ENCODE measurements at regions not wholly inside any gene's neighbourhood (a gene's known extent, or its start where the extent isn't known, plus 50 kb on each side); places are given as distances from the start of the nearest gene placed in this dataset.

DNA sequence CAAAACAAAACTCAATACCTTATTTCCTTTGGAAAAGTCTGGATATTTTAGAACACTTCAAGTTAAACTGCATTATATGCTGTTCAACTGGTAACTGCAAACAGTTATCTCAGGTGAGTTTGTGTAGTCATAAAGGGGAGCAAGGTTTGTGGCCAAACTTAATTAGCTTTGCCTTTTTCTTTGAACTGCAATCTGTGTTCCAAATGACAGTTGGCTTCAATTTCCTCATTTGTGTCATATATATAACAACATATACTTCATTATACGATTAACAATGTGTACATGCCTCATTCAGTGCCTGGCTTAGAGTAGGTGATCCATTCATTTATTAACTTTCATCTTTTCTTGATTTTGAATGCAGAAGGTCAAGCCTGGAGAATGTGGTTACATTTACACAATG lies 55.8 kb downstream of the KCNE4 start:
- no peak for ATAC-seq
- in situ Hi-C loops (cut with HindIII; ENCODE audit: extremely low pct_ligation_motif_present, low pct_unique_long_range_greater_than_20kb), result no loop called here
- no peaks in the 10 kb centered on the region for H3K4me1 ChIP-seq (ENCODE audit: insufficient read depth, low read length)
- intact Hi-C loops (cut with micrococcal nuclease; ENCODE audit: unreplicated experiment), result no loop called here
- H3K9me3 ChIP-seq (ENCODE audit: low read length), result no peaks in the 10 kb centered on the region
- no peak overlapping the region for H3K4me3 ChIP-seq (replicated peaks in 1 of 3; ENCODE audit: insufficient read depth in 1 of 3, low read depth in 2 of 3, low read length in 3 of 3)
- CTCF ChIA-PET (ENCODE audit: low intra/inter-chr PET ratio, low total read pairs), result no interaction called here
- no peak overlapping the region for H3K4me2 ChIP-seq (ENCODE audit: low read depth, low read length)
- H3K36me3 ChIP-seq (replicated peaks in 1 of 2; ENCODE audit: control insufficient read depth in 1 of 2, insufficient read depth in 2 of 2, low read length in 2 of 2), result no peaks in the 10 kb centered on the region
- H3K9ac ChIP-seq (ENCODE audit: insufficient read depth, low read depth, low read length), result no peak overlapping the region
- peaks cover 1 to 5% of the 10 kb centered on the region in 2 experiments; a peak in 1 of 5 replicates for H3K27me3 ChIP-seq (ENCODE audit: control insufficient read depth in 1 of 2, insufficient read depth in 2 of 2, low read length in 2 of 2)
- H4K20me1 ChIP-seq (ENCODE audit: insufficient read depth, low read length), result no peaks in the 10 kb centered on the region
- WGBS (ENCODE audit: low lambda C conversion rate), result 0% methylated on average over 1 of the region's 1 CpG
- POLR2A ChIA-PET, result no interaction called here
- no peaks in the 10 kb centered on the region for H3K79me2 ChIP-seq (ENCODE audit: insufficient read depth, low read length)
- no peak for DNase-seq (ENCODE audit: low spot score)
- FAIRE-seq, result no peak
- no peak overlapping the region for H3K27ac ChIP-seq (ENCODE audit: extremely low read length, insufficient read depth, low read length)
- BruUV-seq (replicated peaks), result no TSS peak
- no peak overlapping the region for H2AFZ ChIP-seq (ENCODE audit: low read length)
- TF ChIP-seq, protein P1, sequence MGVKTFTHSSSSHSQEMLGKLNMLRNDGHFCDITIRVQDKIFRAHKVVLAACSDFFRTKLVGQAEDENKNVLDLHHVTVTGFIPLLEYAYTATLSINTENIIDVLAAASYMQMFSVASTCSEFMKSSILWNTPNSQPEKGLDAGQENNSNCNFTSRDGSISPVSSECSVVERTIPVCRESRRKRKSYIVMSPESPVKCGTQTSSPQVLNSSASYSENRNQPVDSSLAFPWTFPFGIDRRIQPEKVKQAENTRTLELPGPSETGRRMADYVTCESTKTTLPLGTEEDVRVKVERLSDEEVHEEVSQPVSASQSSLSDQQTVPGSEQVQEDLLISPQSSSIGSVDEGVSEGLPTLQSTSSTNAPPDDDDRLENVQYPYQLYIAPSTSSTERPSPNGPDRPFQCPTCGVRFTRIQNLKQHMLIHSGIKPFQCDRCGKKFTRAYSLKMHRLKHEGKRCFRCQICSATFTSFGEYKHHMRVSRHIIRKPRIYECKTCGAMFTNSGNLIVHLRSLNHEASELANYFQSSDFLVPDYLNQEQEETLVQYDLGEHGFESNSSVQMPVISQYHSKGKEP (CRISPR knock-in tag; IDR thresholded peaks at IDR 0.05), result no peak
- TF ChIP-seq, protein P2, sequence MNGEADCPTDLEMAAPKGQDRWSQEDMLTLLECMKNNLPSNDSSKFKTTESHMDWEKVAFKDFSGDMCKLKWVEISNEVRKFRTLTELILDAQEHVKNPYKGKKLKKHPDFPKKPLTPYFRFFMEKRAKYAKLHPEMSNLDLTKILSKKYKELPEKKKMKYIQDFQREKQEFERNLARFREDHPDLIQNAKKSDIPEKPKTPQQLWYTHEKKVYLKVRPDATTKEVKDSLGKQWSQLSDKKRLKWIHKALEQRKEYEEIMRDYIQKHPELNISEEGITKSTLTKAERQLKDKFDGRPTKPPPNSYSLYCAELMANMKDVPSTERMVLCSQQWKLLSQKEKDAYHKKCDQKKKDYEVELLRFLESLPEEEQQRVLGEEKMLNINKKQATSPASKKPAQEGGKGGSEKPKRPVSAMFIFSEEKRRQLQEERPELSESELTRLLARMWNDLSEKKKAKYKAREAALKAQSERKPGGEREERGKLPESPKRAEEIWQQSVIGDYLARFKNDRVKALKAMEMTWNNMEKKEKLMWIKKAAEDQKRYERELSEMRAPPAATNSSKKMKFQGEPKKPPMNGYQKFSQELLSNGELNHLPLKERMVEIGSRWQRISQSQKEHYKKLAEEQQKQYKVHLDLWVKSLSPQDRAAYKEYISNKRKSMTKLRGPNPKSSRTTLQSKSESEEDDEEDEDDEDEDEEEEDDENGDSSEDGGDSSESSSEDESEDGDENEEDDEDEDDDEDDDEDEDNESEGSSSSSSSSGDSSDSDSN (CRISPR knock-in tag; IDR thresholded peaks at IDR 0.05), result no peak
- TF ChIP-seq SSRP1 (CRISPR knock-in tag; IDR thresholded peaks at IDR 0.05) (no peak), ZNF558 (CRISPR knock-in tag; IDR thresholded peaks at IDR 0.05; ENCODE audit: borderline replicate concordance) (no peak), SMAD9 (CRISPR knock-in tag; IDR thresholded peaks at IDR 0.05) (no peak), ZNF460 (CRISPR knock-in tag; IDR thresholded peaks at IDR 0.05; ENCODE audit: borderline replicate concordance) (no peak), NR2C2 (CRISPR knock-in tag; IDR thresholded peaks at IDR 0.05; ENCODE audit: borderline replicate concordance) (no peak), HMGA1 (CRISPR knock-in tag; conservative IDR thresholded peaks at IDR 0.05) (no peak), HOXD1 (CRISPR knock-in tag; IDR thresholded peaks at IDR 0.05) (no peak), ZNF619 (CRISPR knock-in tag; IDR thresholded peaks at IDR 0.05) (no peak), ZNF484 (CRISPR knock-in tag; IDR thresholded peaks at IDR 0.05; ENCODE audit: borderline replicate concordance, low read depth) (no peak), IKZF4 (CRISPR knock-in tag; IDR thresholded peaks at IDR 0.05; ENCODE audit: borderline replicate concordance, low read depth, not compliant biosample characterization) (no peak), ZBTB42 (CRISPR knock-in tag; IDR thresholded peaks at IDR 0.05) (no peak), PHF8 (CRISPR knock-in tag; IDR thresholded peaks at IDR 0.05) (no peak)
- TF ChIP-seq, protein P3, sequence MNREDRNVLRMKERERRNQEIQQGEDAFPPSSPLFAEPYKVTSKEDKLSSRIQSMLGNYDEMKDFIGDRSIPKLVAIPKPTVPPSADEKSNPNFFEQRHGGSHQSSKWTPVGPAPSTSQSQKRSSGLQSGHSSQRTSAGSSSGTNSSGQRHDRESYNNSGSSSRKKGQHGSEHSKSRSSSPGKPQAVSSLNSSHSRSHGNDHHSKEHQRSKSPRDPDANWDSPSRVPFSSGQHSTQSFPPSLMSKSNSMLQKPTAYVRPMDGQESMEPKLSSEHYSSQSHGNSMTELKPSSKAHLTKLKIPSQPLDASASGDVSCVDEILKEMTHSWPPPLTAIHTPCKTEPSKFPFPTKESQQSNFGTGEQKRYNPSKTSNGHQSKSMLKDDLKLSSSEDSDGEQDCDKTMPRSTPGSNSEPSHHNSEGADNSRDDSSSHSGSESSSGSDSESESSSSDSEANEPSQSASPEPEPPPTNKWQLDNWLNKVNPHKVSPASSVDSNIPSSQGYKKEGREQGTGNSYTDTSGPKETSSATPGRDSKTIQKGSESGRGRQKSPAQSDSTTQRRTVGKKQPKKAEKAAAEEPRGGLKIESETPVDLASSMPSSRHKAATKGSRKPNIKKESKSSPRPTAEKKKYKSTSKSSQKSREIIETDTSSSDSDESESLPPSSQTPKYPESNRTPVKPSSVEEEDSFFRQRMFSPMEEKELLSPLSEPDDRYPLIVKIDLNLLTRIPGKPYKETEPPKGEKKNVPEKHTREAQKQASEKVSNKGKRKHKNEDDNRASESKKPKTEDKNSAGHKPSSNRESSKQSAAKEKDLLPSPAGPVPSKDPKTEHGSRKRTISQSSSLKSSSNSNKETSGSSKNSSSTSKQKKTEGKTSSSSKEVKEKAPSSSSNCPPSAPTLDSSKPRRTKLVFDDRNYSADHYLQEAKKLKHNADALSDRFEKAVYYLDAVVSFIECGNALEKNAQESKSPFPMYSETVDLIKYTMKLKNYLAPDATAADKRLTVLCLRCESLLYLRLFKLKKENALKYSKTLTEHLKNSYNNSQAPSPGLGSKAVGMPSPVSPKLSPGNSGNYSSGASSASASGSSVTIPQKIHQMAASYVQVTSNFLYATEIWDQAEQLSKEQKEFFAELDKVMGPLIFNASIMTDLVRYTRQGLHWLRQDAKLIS (CRISPR knock-in tag; IDR thresholded peaks at IDR 0.05), result no peak
- TF ChIP-seq, protein P4, sequence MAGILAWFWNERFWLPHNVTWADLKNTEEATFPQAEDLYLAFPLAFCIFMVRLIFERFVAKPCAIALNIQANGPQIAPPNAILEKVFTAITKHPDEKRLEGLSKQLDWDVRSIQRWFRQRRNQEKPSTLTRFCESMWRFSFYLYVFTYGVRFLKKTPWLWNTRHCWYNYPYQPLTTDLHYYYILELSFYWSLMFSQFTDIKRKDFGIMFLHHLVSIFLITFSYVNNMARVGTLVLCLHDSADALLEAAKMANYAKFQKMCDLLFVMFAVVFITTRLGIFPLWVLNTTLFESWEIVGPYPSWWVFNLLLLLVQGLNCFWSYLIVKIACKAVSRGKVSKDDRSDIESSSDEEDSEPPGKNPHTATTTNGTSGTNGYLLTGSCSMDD (CRISPR knock-in tag; IDR thresholded peaks at IDR 0.05), result no peak
- TF ChIP-seq, protein P5, sequence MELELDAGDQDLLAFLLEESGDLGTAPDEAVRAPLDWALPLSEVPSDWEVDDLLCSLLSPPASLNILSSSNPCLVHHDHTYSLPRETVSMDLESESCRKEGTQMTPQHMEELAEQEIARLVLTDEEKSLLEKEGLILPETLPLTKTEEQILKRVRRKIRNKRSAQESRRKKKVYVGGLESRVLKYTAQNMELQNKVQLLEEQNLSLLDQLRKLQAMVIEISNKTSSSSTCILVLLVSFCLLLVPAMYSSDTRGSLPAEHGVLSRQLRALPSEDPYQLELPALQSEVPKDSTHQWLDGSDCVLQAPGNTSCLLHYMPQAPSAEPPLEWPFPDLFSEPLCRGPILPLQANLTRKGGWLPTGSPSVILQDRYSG (CRISPR knock-in tag; IDR thresholded peaks at IDR 0.05), result no peak

All from HepG2 (cell line).